Neural cell (in vitro differentiated cells): ENCODE measurements at regions not wholly inside any gene's neighbourhood (a gene's known extent, or its start where the extent isn't known, plus 50 kb on each side); places are given as distances from the start of the nearest gene placed in this dataset.

Source experiments
- EZH2 ChIP-seq: fragments of 200-600, 300-800 bp; shearing (Covaris generic), sonication (generic); IDR thresholded peaks from 2 replicates; pipeline ENCODE4 v1.6.1; 2014; ENCODE audit warnings: antibody characterized with exemption, low read length, borderline replicate concordance, mild to moderate bottlenecking; ENCODE audit not compliant: insufficient read depth, poor library complexity, severe bottlenecking
- TF ChIP-seq, protein P1 (sequence below): fragments of 450-650 bp; IDR thresholded peaks from 2 replicates; pipeline ENCODE4 v1.5.1; 2014; ENCODE audit warnings: antibody characterized with exemption, mild to moderate bottlenecking, moderate library complexity; ENCODE audit not compliant: poor library complexity, severe bottlenecking

DNA sequence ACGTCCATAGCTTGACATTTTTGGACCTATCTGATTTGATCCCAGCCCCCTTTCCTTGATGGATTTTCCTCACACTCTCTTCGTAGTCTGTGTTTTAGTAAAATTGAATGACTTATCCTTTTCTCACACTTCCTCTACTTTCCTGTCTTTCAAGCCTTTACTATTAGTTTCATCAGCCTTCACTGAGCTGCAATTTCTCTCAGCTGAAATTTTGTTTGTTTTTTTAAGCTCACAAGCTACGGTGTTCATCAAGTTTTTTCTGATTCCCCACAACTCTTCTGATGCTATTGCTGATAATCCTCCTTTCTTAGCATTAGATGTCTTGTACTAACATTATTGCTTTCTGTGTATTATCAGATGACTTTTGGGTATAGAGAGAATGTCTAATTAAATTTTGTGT, 263.7 kb downstream of the TBX18 start:
- TF ChIP-seq, protein P1, sequence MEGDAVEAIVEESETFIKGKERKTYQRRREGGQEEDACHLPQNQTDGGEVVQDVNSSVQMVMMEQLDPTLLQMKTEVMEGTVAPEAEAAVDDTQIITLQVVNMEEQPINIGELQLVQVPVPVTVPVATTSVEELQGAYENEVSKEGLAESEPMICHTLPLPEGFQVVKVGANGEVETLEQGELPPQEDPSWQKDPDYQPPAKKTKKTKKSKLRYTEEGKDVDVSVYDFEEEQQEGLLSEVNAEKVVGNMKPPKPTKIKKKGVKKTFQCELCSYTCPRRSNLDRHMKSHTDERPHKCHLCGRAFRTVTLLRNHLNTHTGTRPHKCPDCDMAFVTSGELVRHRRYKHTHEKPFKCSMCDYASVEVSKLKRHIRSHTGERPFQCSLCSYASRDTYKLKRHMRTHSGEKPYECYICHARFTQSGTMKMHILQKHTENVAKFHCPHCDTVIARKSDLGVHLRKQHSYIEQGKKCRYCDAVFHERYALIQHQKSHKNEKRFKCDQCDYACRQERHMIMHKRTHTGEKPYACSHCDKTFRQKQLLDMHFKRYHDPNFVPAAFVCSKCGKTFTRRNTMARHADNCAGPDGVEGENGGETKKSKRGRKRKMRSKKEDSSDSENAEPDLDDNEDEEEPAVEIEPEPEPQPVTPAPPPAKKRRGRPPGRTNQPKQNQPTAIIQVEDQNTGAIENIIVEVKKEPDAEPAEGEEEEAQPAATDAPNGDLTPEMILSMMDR: no peak
- TF ChIP-seq EZH2: no peak
